ENCODE measurements at regions not wholly inside any gene's neighbourhood (a gene's known extent, or its start where the extent isn't known, plus 50 kb on each side); places are given as distances from the start of the nearest gene placed in this dataset.

DNA sequence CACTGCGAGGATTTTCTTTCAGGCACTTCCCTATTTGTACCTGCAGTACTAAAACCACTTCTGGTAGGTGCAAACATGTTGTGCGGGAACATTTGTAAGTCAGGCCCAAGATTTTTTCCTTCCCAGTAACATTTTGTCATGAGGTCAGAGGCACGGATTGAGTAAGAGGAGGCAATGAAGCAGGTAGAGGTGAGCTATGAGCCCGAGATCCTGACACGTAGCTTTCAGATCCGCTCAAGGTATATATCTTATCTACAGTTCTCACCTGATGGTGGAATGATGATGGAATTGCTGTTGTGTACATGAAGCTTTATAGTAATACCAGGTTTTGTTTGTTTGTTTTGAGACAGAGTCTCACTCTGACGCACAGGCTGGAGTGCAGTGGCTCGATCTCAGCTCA lies 497.5 kb downstream of the NR2F2 start (continued):
- TF ChIP-seq, protein P1, sequence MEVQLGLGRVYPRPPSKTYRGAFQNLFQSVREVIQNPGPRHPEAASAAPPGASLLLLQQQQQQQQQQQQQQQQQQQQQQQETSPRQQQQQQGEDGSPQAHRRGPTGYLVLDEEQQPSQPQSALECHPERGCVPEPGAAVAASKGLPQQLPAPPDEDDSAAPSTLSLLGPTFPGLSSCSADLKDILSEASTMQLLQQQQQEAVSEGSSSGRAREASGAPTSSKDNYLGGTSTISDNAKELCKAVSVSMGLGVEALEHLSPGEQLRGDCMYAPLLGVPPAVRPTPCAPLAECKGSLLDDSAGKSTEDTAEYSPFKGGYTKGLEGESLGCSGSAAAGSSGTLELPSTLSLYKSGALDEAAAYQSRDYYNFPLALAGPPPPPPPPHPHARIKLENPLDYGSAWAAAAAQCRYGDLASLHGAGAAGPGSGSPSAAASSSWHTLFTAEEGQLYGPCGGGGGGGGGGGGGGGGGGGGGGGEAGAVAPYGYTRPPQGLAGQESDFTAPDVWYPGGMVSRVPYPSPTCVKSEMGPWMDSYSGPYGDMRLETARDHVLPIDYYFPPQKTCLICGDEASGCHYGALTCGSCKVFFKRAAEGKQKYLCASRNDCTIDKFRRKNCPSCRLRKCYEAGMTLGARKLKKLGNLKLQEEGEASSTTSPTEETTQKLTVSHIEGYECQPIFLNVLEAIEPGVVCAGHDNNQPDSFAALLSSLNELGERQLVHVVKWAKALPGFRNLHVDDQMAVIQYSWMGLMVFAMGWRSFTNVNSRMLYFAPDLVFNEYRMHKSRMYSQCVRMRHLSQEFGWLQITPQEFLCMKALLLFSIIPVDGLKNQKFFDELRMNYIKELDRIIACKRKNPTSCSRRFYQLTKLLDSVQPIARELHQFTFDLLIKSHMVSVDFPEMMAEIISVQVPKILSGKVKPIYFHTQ (CRISPR knock-in tag; IDR thresholded peaks at IDR 0.05): no peak
- TF ChIP-seq GABPB1 (CRISPR knock-in tag; IDR thresholded peaks at IDR 0.05): no peak
- TF ChIP-seq ELF4 (CRISPR knock-in tag; IDR thresholded peaks at IDR 0.05; ENCODE audit: low read depth): no peak
- TF ChIP-seq RELA (CRISPR knock-in tag; IDR thresholded peaks at IDR 0.05; ENCODE audit: borderline replicate concordance): no peak
- TF ChIP-seq, protein P2, sequence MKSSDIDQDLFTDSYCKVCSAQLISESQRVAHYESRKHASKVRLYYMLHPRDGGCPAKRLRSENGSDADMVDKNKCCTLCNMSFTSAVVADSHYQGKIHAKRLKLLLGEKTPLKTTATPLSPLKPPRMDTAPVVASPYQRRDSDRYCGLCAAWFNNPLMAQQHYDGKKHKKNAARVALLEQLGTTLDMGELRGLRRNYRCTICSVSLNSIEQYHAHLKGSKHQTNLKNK (CRISPR knock-in tag; IDR thresholded peaks at IDR 0.05): no peak

DNA sequence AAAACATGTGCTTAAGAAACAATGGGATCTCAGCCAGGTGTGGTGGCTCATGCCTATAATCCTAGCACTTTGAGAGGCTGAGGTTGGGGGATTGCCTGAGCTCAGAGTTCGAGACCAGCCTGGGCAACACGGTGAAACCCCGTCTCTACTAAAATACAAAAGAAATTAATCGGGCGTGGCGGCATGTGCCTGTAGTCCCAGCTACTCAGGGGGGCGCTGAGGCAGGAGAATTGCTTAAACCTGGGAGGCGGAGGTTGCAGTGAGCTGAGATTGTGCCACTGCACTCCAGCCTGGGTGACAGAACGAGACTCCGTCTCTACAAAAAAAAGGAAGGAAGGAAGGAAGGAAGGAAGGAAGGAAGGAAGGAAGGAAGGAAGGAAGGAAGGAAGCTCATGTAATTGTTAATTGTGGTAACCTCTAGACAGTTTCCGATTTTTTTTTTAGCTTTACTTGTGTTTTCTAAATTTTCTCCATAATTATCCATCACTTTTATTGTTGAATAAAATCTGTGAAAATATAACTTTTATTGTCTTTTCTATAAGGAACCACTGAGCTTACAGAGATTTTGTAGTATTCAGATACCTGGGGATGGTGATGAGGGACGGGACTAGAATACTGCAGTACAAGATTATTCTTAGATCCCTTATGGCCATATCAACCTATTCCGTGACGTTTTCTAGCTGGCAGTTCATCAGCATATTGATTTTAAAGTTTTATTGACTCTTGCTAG lies 506.9 kb downstream of the NR2F2 start:
- Mint-ChIP-seq H3K4me1 (no peaks in the 10 kb centered on the region), H3K27me3 (ENCODE audit: low read depth) (no peaks in the 10 kb centered on the region; the same call in 1 of the 2 replicates), H3K9me3 (peaks cover 43% of the 10 kb centered on the region), H3K27ac (no peak overlapping the region), H3K4me3 (no peak overlapping the region), H3K36me3 (peaks cover 24% of the 10 kb centered on the region)
- ATAC-seq (no peak), DNase-seq (ENCODE audit: low spot score) (no peak)
- ChIA-PET POLR2A (no interaction called here), CTCF (no interaction called here)
- TF ChIP-seq NFE2L1 (CRISPR knock-in tag; IDR thresholded peaks at IDR 0.05): no peak
- no peak for TF ChIP-seq RELA (CRISPR knock-in tag; IDR thresholded peaks at IDR 0.05; ENCODE audit: borderline replicate concordance)
- TF ChIP-seq, protein P3, sequence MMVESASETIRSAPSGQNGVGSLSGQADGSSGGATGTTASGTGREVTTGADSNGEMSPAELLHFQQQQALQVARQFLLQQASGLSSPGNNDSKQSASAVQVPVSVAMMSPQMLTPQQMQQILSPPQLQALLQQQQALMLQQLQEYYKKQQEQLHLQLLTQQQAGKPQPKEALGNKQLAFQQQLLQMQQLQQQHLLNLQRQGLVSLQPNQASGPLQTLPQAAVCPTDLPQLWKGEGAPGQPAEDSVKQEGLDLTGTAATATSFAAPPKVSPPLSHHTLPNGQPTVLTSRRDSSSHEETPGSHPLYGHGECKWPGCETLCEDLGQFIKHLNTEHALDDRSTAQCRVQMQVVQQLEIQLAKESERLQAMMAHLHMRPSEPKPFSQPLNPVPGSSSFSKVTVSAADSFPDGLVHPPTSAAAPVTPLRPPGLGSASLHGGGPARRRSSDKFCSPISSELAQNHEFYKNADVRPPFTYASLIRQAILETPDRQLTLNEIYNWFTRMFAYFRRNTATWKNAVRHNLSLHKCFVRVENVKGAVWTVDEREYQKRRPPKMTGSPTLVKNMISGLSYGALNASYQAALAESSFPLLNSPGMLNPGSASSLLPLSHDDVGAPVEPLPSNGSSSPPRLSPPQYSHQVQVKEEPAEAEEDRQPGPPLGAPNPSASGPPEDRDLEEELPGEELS (CRISPR knock-in tag; IDR thresholded peaks at IDR 0.05): no peak
- TF ChIP-seq ZNF396 (CRISPR knock-in tag; IDR thresholded peaks at IDR 0.05; ENCODE audit: borderline replicate concordance): no peak
- no peak for TF ChIP-seq ELF4 (CRISPR knock-in tag; IDR thresholded peaks at IDR 0.05; ENCODE audit: low read depth)
- TF ChIP-seq, protein P4, sequence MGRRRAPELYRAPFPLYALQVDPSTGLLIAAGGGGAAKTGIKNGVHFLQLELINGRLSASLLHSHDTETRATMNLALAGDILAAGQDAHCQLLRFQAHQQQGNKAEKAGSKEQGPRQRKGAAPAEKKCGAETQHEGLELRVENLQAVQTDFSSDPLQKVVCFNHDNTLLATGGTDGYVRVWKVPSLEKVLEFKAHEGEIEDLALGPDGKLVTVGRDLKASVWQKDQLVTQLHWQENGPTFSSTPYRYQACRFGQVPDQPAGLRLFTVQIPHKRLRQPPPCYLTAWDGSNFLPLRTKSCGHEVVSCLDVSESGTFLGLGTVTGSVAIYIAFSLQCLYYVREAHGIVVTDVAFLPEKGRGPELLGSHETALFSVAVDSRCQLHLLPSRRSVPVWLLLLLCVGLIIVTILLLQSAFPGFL (CRISPR knock-in tag; IDR thresholded peaks at IDR 0.05; ENCODE audit: borderline replicate concordance): no peak
- TF ChIP-seq ESRRA (CRISPR knock-in tag; IDR thresholded peaks at IDR 0.05; ENCODE audit: borderline replicate concordance): no peak
- TF ChIP-seq, protein P5, sequence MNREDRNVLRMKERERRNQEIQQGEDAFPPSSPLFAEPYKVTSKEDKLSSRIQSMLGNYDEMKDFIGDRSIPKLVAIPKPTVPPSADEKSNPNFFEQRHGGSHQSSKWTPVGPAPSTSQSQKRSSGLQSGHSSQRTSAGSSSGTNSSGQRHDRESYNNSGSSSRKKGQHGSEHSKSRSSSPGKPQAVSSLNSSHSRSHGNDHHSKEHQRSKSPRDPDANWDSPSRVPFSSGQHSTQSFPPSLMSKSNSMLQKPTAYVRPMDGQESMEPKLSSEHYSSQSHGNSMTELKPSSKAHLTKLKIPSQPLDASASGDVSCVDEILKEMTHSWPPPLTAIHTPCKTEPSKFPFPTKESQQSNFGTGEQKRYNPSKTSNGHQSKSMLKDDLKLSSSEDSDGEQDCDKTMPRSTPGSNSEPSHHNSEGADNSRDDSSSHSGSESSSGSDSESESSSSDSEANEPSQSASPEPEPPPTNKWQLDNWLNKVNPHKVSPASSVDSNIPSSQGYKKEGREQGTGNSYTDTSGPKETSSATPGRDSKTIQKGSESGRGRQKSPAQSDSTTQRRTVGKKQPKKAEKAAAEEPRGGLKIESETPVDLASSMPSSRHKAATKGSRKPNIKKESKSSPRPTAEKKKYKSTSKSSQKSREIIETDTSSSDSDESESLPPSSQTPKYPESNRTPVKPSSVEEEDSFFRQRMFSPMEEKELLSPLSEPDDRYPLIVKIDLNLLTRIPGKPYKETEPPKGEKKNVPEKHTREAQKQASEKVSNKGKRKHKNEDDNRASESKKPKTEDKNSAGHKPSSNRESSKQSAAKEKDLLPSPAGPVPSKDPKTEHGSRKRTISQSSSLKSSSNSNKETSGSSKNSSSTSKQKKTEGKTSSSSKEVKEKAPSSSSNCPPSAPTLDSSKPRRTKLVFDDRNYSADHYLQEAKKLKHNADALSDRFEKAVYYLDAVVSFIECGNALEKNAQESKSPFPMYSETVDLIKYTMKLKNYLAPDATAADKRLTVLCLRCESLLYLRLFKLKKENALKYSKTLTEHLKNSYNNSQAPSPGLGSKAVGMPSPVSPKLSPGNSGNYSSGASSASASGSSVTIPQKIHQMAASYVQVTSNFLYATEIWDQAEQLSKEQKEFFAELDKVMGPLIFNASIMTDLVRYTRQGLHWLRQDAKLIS (CRISPR knock-in tag; IDR thresholded peaks at IDR 0.05; ENCODE audit: borderline replicate concordance): no peak
- TF ChIP-seq ZNF671 (CRISPR knock-in tag; IDR thresholded peaks at IDR 0.05): no peak
- TF ChIP-seq IRF2 (CRISPR knock-in tag; IDR thresholded peaks at IDR 0.05; ENCODE audit: borderline replicate concordance, low read depth): no peak
- TF ChIP-seq GTF2I (CRISPR knock-in tag; conservative IDR thresholded peaks at IDR 0.05): no peak
- TF ChIP-seq, protein P6, sequence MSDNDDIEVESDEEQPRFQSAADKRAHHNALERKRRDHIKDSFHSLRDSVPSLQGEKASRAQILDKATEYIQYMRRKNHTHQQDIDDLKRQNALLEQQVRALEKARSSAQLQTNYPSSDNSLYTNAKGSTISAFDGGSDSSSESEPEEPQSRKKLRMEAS (CRISPR knock-in tag; IDR thresholded peaks at IDR 0.05): no peak

Data from WTC11 (cell line).